CD4-positive, alpha-beta memory T cell (primary cell): ENCODE measurements at regions not wholly inside any gene's neighbourhood (a gene's known extent, or its start where the extent isn't known, plus 50 kb on each side); places are given as distances from the start of the nearest gene placed in this dataset.

Experiments
- CTCF ChIA-PET: fragments of 350-600 bp; sonication (Branson Sonifier 250); formaldehyde crosslinking; loops from one replicate; lab custom pipeline; 2021; ENCODE audit warnings: inconsistent platforms; ENCODE audit not compliant: partially characterized antibody; lab: Charles Lee
- POLR2A ChIA-PET: fragments of 350-600 bp; sonication (Branson Sonifier 250); formaldehyde crosslinking; loops from one replicate; lab custom pipeline; 2021; ENCODE audit not compliant: partially characterized antibody; lab: Charles Lee
- DNase-seq, 5 donors: peaks; one replicate each; pipeline versions ENCODE4 v3.0.0 to v3.0.0-alpha.2; 2020 to 2022; ENCODE audit warnings: mixed read lengths in 1 of 5
- H3K27ac ChIP-seq: one replicate; pipeline ENCODE4 v1.7.0; 2013; ENCODE audit warnings: low read depth, low read length
- H3K27me3 ChIP-seq: 2 replicates; pipeline ENCODE4 v1.7.0; 2013; ENCODE audit warnings: mild to moderate bottlenecking, low read length, moderate library complexity; ENCODE audit not compliant: insufficient read depth
- H3K36me3 ChIP-seq: 2 replicates; pipeline ENCODE4 v1.7.0; 2013; ENCODE audit warnings: mild to moderate bottlenecking, low read length, moderate library complexity; ENCODE audit not compliant: insufficient read depth
- H3K4me1 ChIP-seq: 2 replicates; pipeline ENCODE4 v1.7.0; 2013; ENCODE audit warnings: mild to moderate bottlenecking, low read length, moderate library complexity; ENCODE audit not compliant: insufficient read depth
- H3K4me3 ChIP-seq, 2 donors: one replicate each; pipeline ENCODE4 v1.7.0; 2013; ENCODE audit warnings: low read length in 2 of 2, mild to moderate bottlenecking in 1 of 2
- H3K9me3 ChIP-seq, 2 donors: one replicate each; pipeline ENCODE4 v1.7.0; 2013; ENCODE audit warnings: low read length in 2 of 2, control low read depth in 1 of 2; ENCODE audit not compliant: control insufficient read depth in 1 of 2
- H3K27ac Mint-ChIP-seq, 7 donors: one replicate each; pipeline ENCODE4 v1.8.0; 2020 to 2021; ENCODE audit warnings: mixed read lengths in 7 of 7, mild to moderate bottlenecking in 6 of 7, inconsistent platforms in 3 of 7, moderate library complexity in 3 of 7
- H3K27me3 Mint-ChIP-seq, 2 donors: one replicate each; pipeline ENCODE4 v1.8.0; 2020 to 2021; ENCODE audit warnings: mixed read lengths in 2 of 2
- H3K36me3 Mint-ChIP-seq, 2 donors: one replicate each; pipeline ENCODE4 v1.8.0; 2020 to 2021; ENCODE audit warnings: mixed read lengths in 2 of 2, inconsistent platforms in 1 of 2, mild to moderate bottlenecking in 1 of 2
- H3K4me1 Mint-ChIP-seq, 4 donors: one replicate each; pipeline ENCODE4 v1.8.0; 2020 to 2021; ENCODE audit warnings: mixed read lengths in 4 of 4, mild to moderate bottlenecking in 1 of 4
- H3K4me3 Mint-ChIP-seq, 8 donors: one replicate each; pipeline ENCODE4 v1.8.0; 2020 to 2021; ENCODE audit warnings: mixed read lengths in 8 of 8, mild to moderate bottlenecking in 7 of 8, moderate library complexity in 6 of 8, inconsistent platforms in 3 of 8
- H3K9me3 Mint-ChIP-seq, 8 donors: one replicate each; pipeline ENCODE4 v1.8.0; 2020 to 2021; ENCODE audit warnings: mixed read lengths in 8 of 8, mild to moderate bottlenecking in 5 of 8, inconsistent platforms in 3 of 8, moderate library complexity in 1 of 8
- intact Hi-C: fragments of 100-400 bp; cut with micrococcal nuclease; formaldehyde crosslinking; loops from one replicate; pipeline ENCODE4 v1.15.1; 2023

DNA sequence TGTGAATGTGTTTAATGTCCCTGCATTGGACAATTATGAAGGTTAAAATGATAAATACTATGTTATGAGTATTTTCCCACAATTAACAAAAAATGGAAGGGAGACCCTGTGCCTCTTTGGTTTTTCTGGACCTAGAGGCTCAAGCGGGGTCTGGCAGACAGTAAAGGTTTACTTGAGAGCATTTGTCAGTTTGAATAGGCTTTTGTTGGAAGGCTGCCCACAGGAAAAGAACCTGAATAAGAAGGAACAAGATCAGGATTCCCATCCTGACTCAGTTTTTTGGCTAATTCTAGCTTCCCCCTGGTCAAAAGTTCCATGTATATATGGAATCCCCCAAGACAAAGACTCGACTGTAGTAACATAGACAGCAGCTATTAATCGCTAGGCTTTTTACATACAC lies 150.9 kb upstream of the JUN start:
- Mint-ChIP-seq H3K27me3 (peaks cover 0 to 2% of the 10 kb centered on the region in 2 donors), H3K4me1 (peaks cover 27 to 39% (median 33%) of the 10 kb centered on the region in 4 donors), H3K36me3 (no peaks in the 10 kb centered on the region), H3K4me3 (no peak overlapping the region), H3K27ac (no peak overlapping the region), H3K9me3 (peaks cover 0 to 2% (median 0%) of the 10 kb centered on the region in 8 donors)
- H3K9me3 ChIP-seq, result no peaks in the 10 kb centered on the region
- DNase-seq, result no peak
- CTCF ChIA-PET, result interaction anchor here (1.1 kb wide), 1 partner anchor 9 kb away, joined by 4 read pairs; no protein-coding TSS in a partner anchor
- POLR2A ChIA-PET, result no interaction called here
- intact Hi-C loops, result no loop called here
- H3K27ac ChIP-seq, result no peak overlapping the region
- no peaks in the 10 kb centered on the region for H3K27me3 ChIP-seq
- H3K4me3 ChIP-seq, result no peak overlapping the region
- H3K36me3 ChIP-seq, result no peaks in the 10 kb centered on the region
- peaks cover 26% of the 10 kb centered on the region for H3K4me1 ChIP-seq

DNA sequence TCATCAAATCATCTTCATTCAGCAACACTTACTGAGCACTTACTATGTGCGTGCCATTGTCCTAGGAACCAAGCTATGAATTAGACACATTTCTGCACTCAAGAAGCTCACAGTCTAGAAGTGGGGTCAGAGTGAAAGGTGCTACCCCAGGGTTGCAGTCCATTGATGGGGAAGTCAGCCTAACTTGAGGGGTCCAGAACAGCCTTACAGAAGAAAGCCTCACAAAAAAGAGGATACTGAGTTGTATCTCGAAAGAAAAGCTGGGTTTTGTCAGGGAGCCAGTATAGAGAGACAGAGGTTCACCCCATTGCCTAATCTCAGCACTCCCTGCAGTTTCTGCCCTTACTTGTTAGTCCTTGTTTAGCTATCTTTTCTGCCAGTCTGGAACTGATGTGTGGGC lies 153.1 kb upstream of the JUN start:
- no peaks in the 10 kb centered on the region for H3K9me3 ChIP-seq
- Mint-ChIP-seq H3K9me3 (peaks cover 0 to 2% (median 0%) of the 10 kb centered on the region in 8 donors), H3K27ac (no peak overlapping the region), H3K27me3 (peaks cover 0 to 2% of the 10 kb centered on the region in 2 donors), H3K36me3 (no peaks in the 10 kb centered on the region), H3K4me1 (peaks cover 44 to 48% (median 46%) of the 10 kb centered on the region in 4 donors), H3K4me3 (peak overlapping the region in 1 of 8 donors; percentile 17)
- CTCF ChIA-PET, result interaction anchor here (1.3 to 1.4 kb wide), 2 partner anchors 28 to 34 kb away, joined by 3 to 4 read pairs; no protein-coding TSS in a partner anchor
- peaks cover 41% of the 10 kb centered on the region for H3K4me1 ChIP-seq
- no peaks in the 10 kb centered on the region for H3K36me3 ChIP-seq
- POLR2A ChIA-PET, result no interaction called here
- H3K27ac ChIP-seq, result no peak overlapping the region
- H3K27me3 ChIP-seq, result no peaks in the 10 kb centered on the region
- no peak for DNase-seq
- intact Hi-C loops, result no loop called here
- no peak overlapping the region for H3K4me3 ChIP-seq

DNA sequence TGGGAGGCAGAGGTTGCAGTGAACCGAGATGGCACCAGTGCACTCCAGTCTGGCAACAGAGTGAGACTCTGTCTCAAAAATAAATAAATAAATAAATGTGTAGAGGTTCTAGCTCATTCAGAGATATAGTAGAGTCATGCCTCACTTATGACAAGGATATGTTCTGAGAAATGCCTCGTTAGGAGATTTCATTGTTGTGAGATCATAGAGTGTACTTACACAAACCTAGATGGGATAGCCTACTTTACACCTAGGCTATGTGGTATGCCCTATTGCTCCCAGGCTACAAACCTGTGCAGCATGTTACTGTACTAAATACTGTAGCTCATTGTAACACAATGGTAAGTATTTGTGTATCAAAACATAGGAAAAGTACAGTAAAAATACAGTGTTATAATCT lies 155.3 kb upstream of the JUN start:
- intact Hi-C loops, result no loop called here
- Histone ChIP-seq H3K27ac (no peak overlapping the region), H3K36me3 (no peaks in the 10 kb centered on the region), H3K4me1 (peaks cover 50% of the 10 kb centered on the region), H3K4me3 (no peak overlapping the region), H3K9me3 (no peaks in the 10 kb centered on the region), H3K27me3 (no peaks in the 10 kb centered on the region)
- Mint-ChIP-seq H3K9me3 (no peaks in the 10 kb centered on the region), H3K27me3 (peaks cover 0 to 5% of the 10 kb centered on the region in 2 donors), H3K4me3 (no peak overlapping the region), H3K4me1 (peaks cover 48 to 52% (median 51%) of the 10 kb centered on the region in 4 donors), H3K27ac (no peak overlapping the region), H3K36me3 (no peaks in the 10 kb centered on the region)
- ChIA-PET CTCF (no interaction called here), POLR2A (interaction anchor here (6.6 kb wide), 1 partner anchor 155 kb away, joined by 72 read pairs; the partner anchor contains the start of gene JUN)
- no peak for DNase-seq

DNA sequence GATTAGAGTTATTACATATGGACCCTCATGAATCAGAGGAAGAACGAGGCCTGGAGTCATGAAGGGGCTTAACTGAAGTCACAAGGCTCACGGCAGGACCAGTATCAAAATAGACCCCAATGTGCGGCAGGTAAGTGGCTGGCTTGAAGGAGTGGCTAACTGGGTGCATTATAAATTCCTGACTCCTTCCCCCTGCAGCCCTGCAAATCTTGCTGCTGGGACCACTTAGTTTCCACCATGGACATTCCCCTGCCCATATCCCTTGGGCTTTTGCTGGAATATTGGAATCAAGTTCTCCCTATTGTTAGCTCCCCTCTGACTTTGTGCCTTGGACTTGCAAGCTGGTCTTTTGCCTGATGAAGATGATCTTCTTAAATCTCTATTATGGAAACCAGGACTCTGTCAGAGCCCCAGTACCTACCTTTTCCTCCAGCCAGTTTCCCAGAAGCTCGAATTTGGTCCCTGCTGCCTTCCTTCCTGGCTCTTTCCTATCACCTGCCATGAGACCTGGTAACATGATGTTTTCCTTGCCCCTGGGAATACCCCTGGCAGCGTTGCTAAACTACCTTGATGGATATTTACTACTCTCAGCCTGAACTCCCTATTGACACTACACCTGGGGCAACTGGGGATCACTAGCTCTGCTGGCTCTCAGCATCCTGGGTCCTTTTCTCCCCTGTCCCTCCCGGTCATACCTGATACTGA lies 156.0 kb upstream of the JUN start:
- Histone ChIP-seq H3K27ac (no peak overlapping the region), H3K9me3 (no peaks in the 10 kb centered on the region), H3K4me1 (peaks cover 57% of the 10 kb centered on the region), H3K36me3 (no peaks in the 10 kb centered on the region), H3K27me3 (no peaks in the 10 kb centered on the region), H3K4me3 (no peak overlapping the region)
- ChIA-PET CTCF (no interaction called here), POLR2A (interaction anchor here (2.2 to 6.6 kb wide), 3 partner anchors 12 to 156 kb away, joined by 8 to 72 read pairs (median 19); partner anchors contain the start of gene JUN)
- no peak for DNase-seq
- Mint-ChIP-seq H3K36me3 (no peaks in the 10 kb centered on the region), H3K27me3 (peaks cover 0 to 5% of the 10 kb centered on the region in 2 donors), H3K9me3 (peaks cover 0 to 2% (median 0%) of the 10 kb centered on the region in 8 donors), H3K4me3 (peak overlapping the region in 2 of 8 donors; percentile 37 to 49), H3K4me1 (peaks cover 53 to 59% (median 56%) of the 10 kb centered on the region in 4 donors), H3K27ac (no peak overlapping the region)
- intact Hi-C loops, result loop anchor here (2.0 to 10.0 kb wide), 3 partner anchors 37 to 125 kb away; no protein-coding TSS in a partner anchor

DNA sequence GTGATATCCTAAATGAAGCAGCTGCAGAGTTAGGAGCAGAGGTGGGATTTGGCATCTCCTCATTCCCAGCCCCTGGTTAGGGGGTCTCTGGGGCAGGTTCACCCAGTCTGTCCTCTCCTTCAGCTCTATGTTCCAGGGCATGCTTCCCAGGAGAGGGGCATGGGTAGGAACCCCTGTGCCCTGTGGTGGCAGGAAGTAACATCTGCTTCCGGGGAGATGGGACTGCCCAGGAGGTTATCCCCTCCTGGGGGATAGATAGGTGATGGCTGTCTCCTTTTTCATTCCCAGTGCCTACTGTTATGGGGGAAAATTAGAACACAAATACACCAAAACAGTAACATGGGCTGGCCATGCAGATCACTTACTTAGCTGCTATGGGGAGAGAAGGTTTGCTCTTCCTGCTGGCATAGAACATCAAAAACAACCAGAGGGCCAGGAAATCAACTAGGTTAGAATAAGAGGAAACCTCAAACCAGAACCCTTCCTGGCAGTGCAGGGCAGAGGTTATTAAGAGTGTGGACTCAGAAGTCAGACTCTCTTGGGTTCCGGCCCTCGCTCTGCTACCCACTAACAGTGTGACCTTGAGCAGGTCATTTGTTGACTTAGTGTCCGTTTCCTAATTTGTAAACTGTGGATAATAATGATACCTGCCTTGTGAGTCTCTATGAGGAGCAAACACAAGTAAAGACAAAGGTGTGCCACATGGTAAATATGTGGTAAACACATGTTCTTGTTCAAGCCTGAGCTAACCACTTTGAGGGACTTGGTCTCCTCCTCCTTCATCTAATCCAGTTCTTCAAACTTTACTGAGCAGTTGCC lies 157.8 kb upstream of the JUN start:
- H3K27me3 ChIP-seq, result no peaks in the 10 kb centered on the region
- peak overlapping the region in 1 of 2 donors; percentile 21 for H3K4me3 ChIP-seq
- POLR2A ChIA-PET, result interaction anchor here (0.9 to 6.6 kb wide), 18 partner anchors 8 to 630 kb away, joined by 3 to 72 read pairs (median 5); partner anchors contain the start of gene JUN
- Mint-ChIP-seq H3K27ac (peak overlapping the region; percentile 64 to 88 (median 73)), H3K4me3 (peak overlapping the region; percentile 56 to 86 (median 78)), H3K36me3 (no peaks in the 10 kb centered on the region), H3K9me3 (peaks cover 0 to 2% (median 0%) of the 10 kb centered on the region in 8 donors), H3K27me3 (peaks cover 0 to 5% of the 10 kb centered on the region in 2 donors), H3K4me1 (peaks cover 58 to 69% (median 63%) of the 10 kb centered on the region in 4 donors)
- DNase-seq, result peak; percentile 62 to 79 (median 76)
- H3K4me1 ChIP-seq, result peaks cover 59% of the 10 kb centered on the region
- H3K27ac ChIP-seq, result no peak overlapping the region
- H3K36me3 ChIP-seq, result no peaks in the 10 kb centered on the region
- H3K9me3 ChIP-seq, result no peaks in the 10 kb centered on the region
- CTCF ChIA-PET, result interaction anchor here (1.1 to 2.0 kb wide), 5 partner anchors 10 to 757 kb away, joined by 3 to 6 read pairs (median 4); no protein-coding TSS in a partner anchor
- intact Hi-C loops, result loop anchor here (1.0 to 10.0 kb wide), 4 partner anchors 39 to 156 kb away; no protein-coding TSS in a partner anchor

DNA sequence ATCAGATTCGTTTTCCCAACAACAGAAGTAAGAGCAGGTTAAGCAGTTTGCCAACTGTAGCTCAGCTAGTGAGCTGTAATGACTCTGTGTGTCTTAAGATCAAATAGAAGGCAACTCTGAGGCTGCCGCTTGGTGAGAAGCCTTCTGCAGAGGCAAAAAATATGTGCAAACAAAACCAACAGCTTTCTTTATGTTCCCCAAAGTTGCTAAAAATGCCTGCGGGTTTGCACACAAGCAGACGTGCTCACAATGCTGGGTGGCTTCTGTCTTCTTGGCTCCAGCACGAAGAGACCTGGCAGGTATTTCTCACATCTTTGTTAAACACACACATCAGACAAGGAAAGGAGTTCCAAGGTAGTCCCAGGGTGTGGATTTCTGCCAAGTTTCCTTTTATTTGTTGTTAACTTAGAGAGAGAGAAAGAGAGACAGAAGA lies 158.9 kb upstream of the JUN start:
- Histone ChIP-seq H3K9me3 (no peaks in the 10 kb centered on the region), H3K36me3 (no peaks in the 10 kb centered on the region), H3K4me3 (peak overlapping the region in 1 of 2 donors; percentile 21), H3K4me1 (peaks cover 59% of the 10 kb centered on the region), H3K27ac (no peak overlapping the region), H3K27me3 (no peaks in the 10 kb centered on the region)
- peak overlapping the region; percentile 17 to 86 (median 78) for H3K4me3 Mint-ChIP-seq
- ChIA-PET POLR2A (interaction anchor here (0.6 to 6.6 kb wide), 11 partner anchors 10 to 629 kb away, joined by 3 to 72 read pairs (median 7); partner anchors contain the start of gene JUN), CTCF (interaction anchor here (0.6 to 2.0 kb wide), 5 partner anchors 9 to 756 kb away, joined by 3 to 6 read pairs (median 4); no protein-coding TSS in a partner anchor)
- peaks cover 0 to 2% (median 0%) of the 10 kb centered on the region in 8 donors for H3K9me3 Mint-ChIP-seq
- DNase-seq, result peak in 2 of 5 donors; percentile 9 to 23
- H3K4me1 Mint-ChIP-seq, result peaks cover 56 to 66% (median 62%) of the 10 kb centered on the region in 4 donors
- peak overlapping the region in 3 of 7 donors; percentile 52 to 84 (median 73) for H3K27ac Mint-ChIP-seq
- H3K36me3 Mint-ChIP-seq, result no peaks in the 10 kb centered on the region
- intact Hi-C loops, result loop anchor here (1.0 to 10.0 kb wide), 3 partner anchors 26 to 128 kb away; no protein-coding TSS in a partner anchor
- peaks cover 0 to 3% of the 10 kb centered on the region in 2 donors for H3K27me3 Mint-ChIP-seq
